Breast epithelium (tissue), 4 donors: ENCODE measurements at regions not wholly inside any gene's neighbourhood (a gene's known extent, or its start where the extent isn't known, plus 50 kb on each side); places are given as distances from the start of the nearest gene placed in this dataset.

Source experiments
- DNase-seq, 2 donors: peaks; one replicate each; pipeline ENCODE4 v3.0.0-alpha.2; 2019; ENCODE audit warnings: low spot score in 2 of 2
- H3K27ac ChIP-seq, 2 donors: fragments of 200-600 bp; sonication (generic) in 1 of 2; one replicate each; pipeline ENCODE4 v1.5.1; 2016 to 2019; ENCODE audit warnings: mild to moderate bottlenecking in 1 of 2
- H3K27me3 ChIP-seq, 2 donors: fragments of 200-600 bp; sonication (generic) in 1 of 2; one replicate each; pipeline versions ENCODE4 v1.5.1 to v1.6.0; 2017 to 2019; ENCODE audit warnings: control low read depth in 1 of 2, mild to moderate bottlenecking in 1 of 2
- H3K36me3 ChIP-seq: fragments of 200-600 bp; one replicate; pipeline ENCODE4 v1.5.1; 2019
- H3K4me1 ChIP-seq, 2 donors: fragments of 200-600 bp; sonication (generic); one replicate each; pipeline ENCODE4 v1.5.1; 2016 to 2019; ENCODE audit warnings: control low read depth in 1 of 2
- H3K4me3 ChIP-seq, 3 donors: fragments of 200-600 bp; sonication (generic); 1 replicate in 2 of 3; 2 replicates in 1 of 3; pipeline ENCODE4 v1.5.1; 2016 to 2019; ENCODE audit warnings: mild to moderate bottlenecking in 3 of 3, moderate library complexity in 2 of 3
- H3K9me3 ChIP-seq, 2 donors: fragments of 200-600 bp; sonication (generic) in 1 of 2; one replicate each; pipeline ENCODE4 v1.5.1; 2016 to 2019; ENCODE audit warnings: control low read depth in 1 of 2
- CTCF ChIP-seq, 3 donors: fragments of 450-650 bp; IDR thresholded peaks; one replicate each; pipeline ENCODE4 v1.5.1; 2016 to 2017; ENCODE audit warnings: antibody characterized with exemption in 3 of 3, mild to moderate bottlenecking in 3 of 3, moderate library complexity in 3 of 3
- POLR2A ChIP-seq: fragments of 450-650 bp; IDR thresholded peaks from one replicate; pipeline ENCODE4 v1.6.1; 2016; ENCODE audit warnings: antibody characterized with exemption, mild to moderate bottlenecking, moderate library complexity
- POLR2AphosphoS5 ChIP-seq, 3 donors: sonication (generic); formaldehyde crosslinking; IDR thresholded peaks; one replicate each; pipeline ENCODE4 v1.6.1; 2017; ENCODE audit warnings: antibody characterized with exemption in 3 of 3
- intact Hi-C: fragments of 100-400 bp; cut with DNase I; formaldehyde crosslinking; loops from one replicate; pipeline ENCODE4 v1.15.1; 2023; ENCODE audit warnings: low total_unique reads

GRCh38 chr6:115712291-115712961 is 348.3 kb downstream of the FRK start:
- H3K36me3 ChIP-seq = no peaks in the 10 kb centered on the region
- no peaks in the 10 kb centered on the region for H3K4me1 ChIP-seq
- DNase-seq = no peak
- no peak for TF ChIP-seq POLR2A
- TF ChIP-seq CTCF (IDR thresholded peaks at IDR 0.05) = no peak
- TF ChIP-seq POLR2AphosphoS5 (IDR thresholded peaks at IDR 0.05) = no peak
- H3K27ac ChIP-seq = no peak overlapping the region
- no peak overlapping the region for H3K4me3 ChIP-seq
- intact Hi-C loops = no loop called here
- H3K27me3 ChIP-seq = no peaks in the 10 kb centered on the region
- no peaks in the 10 kb centered on the region for H3K9me3 ChIP-seq

GRCh38 chr6:115708850-115709249 is 351.8 kb downstream of the FRK start:
- H3K36me3 ChIP-seq = no peaks in the 10 kb centered on the region
- H3K9me3 ChIP-seq = no peaks in the 10 kb centered on the region
- no peaks in the 10 kb centered on the region for H3K4me1 ChIP-seq
- no peak for DNase-seq
- no peaks in the 10 kb centered on the region for H3K27me3 ChIP-seq
- intact Hi-C loops = no loop called here
- TF ChIP-seq POLR2A = no peak
- no peak for TF ChIP-seq POLR2AphosphoS5 (IDR thresholded peaks at IDR 0.05)
- no peak for TF ChIP-seq CTCF (IDR thresholded peaks at IDR 0.05)
- H3K4me3 ChIP-seq = no peak overlapping the region
- H3K27ac ChIP-seq = no peak overlapping the region

- H3K9me3 ChIP-seq = peaks cover 6 to 13% of the 10 kb centered on the region in 2 donors
- DNase-seq = no peak
These were observed 353.7 kb downstream of the FRK start for GRCh38 chr6:115706981-115707380.

GRCh38 chr6:115706324-115706723 is 354.4 kb downstream of the FRK start:
- TF ChIP-seq POLR2AphosphoS5 (IDR thresholded peaks at IDR 0.05) (no peak), POLR2A (no peak), CTCF (IDR thresholded peaks at IDR 0.05) (no peak)
- Histone ChIP-seq H3K9me3 (peaks cover 6 to 18% of the 10 kb centered on the region in 2 donors), H3K27me3 (no peaks in the 10 kb centered on the region), H3K36me3 (no peaks in the 10 kb centered on the region), H3K4me1 (no peaks in the 10 kb centered on the region), H3K27ac (no peak overlapping the region), H3K4me3 (no peak overlapping the region)
- no peak for DNase-seq
- intact Hi-C loops = no loop called here

More at GRCh38 chr6:115706981-115707380, 353.7 kb downstream of the FRK start:
- Histone ChIP-seq H3K4me1 (no peaks in the 10 kb centered on the region), H3K27me3 (no peaks in the 10 kb centered on the region), H3K27ac (no peak overlapping the region), H3K4me3 (no peak overlapping the region), H3K36me3 (no peaks in the 10 kb centered on the region)
- intact Hi-C loops = no loop called here
- TF ChIP-seq POLR2AphosphoS5 (IDR thresholded peaks at IDR 0.05) = no peak
- no peak for TF ChIP-seq POLR2A
- no peak for TF ChIP-seq CTCF (IDR thresholded peaks at IDR 0.05)

- TF ChIP-seq CTCF (IDR thresholded peaks at IDR 0.05) = no peak
- TF ChIP-seq POLR2A = no peak
- TF ChIP-seq POLR2AphosphoS5 (IDR thresholded peaks at IDR 0.05) = no peak
- no peak overlapping the region for H3K4me3 ChIP-seq
- peaks cover 6 to 26% of the 10 kb centered on the region in 2 donors for H3K9me3 ChIP-seq
- H3K27me3 ChIP-seq = no peaks in the 10 kb centered on the region
- no peaks in the 10 kb centered on the region for H3K4me1 ChIP-seq
- intact Hi-C loops = no loop called here
- no peak overlapping the region for H3K27ac ChIP-seq
- DNase-seq = no peak
- H3K36me3 ChIP-seq = no peaks in the 10 kb centered on the region
These were observed 356.7 kb downstream of the FRK start for GRCh38 chr6:115704028-115704427.
